ENCODE measurements at regions not wholly inside any gene's neighbourhood (a gene's known extent, or its start where the extent isn't known, plus 50 kb on each side); places are given as distances from the start of the nearest gene placed in this dataset.
"Not testable (repeated sequence)": the region's sequence is repeated elsewhere in the genome, so short reads cannot be mapped to it uniquely, and the experiment has no call there.

GRCh38 chr1:5620997-5621396, 371.2 kb downstream of the NPHP4 start:
- no peak for DNase-seq

GRCh38 chr1:5620418-5620817, 371.8 kb downstream of the NPHP4 start:
- no peak for DNase-seq

- no peak for DNase-seq
Measured at GRCh38 chr1:5619469-5619868, 372.8 kb downstream of the NPHP4 start.

GRCh38 chr1:5617546-5617945, 374.7 kb downstream of the NPHP4 start:
- no peak for DNase-seq

- no peak for DNase-seq
Measured at GRCh38 chr1:5617179-5617520, 375.1 kb downstream of the NPHP4 start.

GRCh38 chr1:5616366-5617178, 375.7 kb downstream of the NPHP4 start:
- no peak for DNase-seq

GRCh38 chr1:5615076-5615475, 377.1 kb downstream of the NPHP4 start:
- no peak for DNase-seq

- DNase-seq = no peak
Measured at GRCh38 chr1:5613900-5614299, 378.3 kb downstream of the NPHP4 start.

GRCh38 chr1:5611851-5612250, 380.4 kb downstream of the NPHP4 start:
- DNase-seq = no peak

- DNase-seq = no peak
Measured at GRCh38 chr1:5611431-5611830, 380.8 kb downstream of the NPHP4 start.

- no peak for DNase-seq
Measured at GRCh38 chr1:5610432-5610831, 381.8 kb downstream of the NPHP4 start.

GRCh38 chr1:5603353-5604104, 388.7 kb downstream of the NPHP4 start:
- no peak for DNase-seq

- DNase-seq = not testable (repeated sequence)
Measured at GRCh38 chr1:5602718-5603117, 389.5 kb downstream of the NPHP4 start.

GRCh38 chr1:5601516-5601915, 390.7 kb downstream of the NPHP4 start:
- no peak for DNase-seq

- no peak for DNase-seq
Measured at GRCh38 chr1:5599541-5599940, 392.7 kb downstream of the NPHP4 start.

- DNase-seq = no peak
Measured at GRCh38 chr1:5598824-5599395, 393.3 kb downstream of the NPHP4 start.

- no peak for DNase-seq
Measured at GRCh38 chr1:5597991-5598823, 394.0 kb downstream of the NPHP4 start.

- DNase-seq = no peak
Measured at GRCh38 chr1:5597171-5597850, 394.9 kb downstream of the NPHP4 start.

GRCh38 chr1:5596651-5597050, 395.6 kb downstream of the NPHP4 start:
- no peak for DNase-seq

GRCh38 chr1:5595531-5596170, 396.6 kb downstream of the NPHP4 start:
- no peak for DNase-seq

GRCh38 chr1:5594056-5594956, 397.9 kb downstream of the NPHP4 start:
- DNase-seq = no peak

Measured in OCI-M1 (cell line).